ENCODE measurements at regions not wholly inside any gene's neighbourhood (a gene's known extent, or its start where the extent isn't known, plus 50 kb on each side); places are given as distances from the start of the nearest gene placed in this dataset.

GRCh38 chr17:33513769-33514168 lies 220.7 kb upstream of the ASIC2 start:
- no peak for DNase-seq
- no peaks in the 10 kb centered on the region for H3K9me3 ChIP-seq (replicated peaks in 1 of 3)
- TF ChIP-seq CTCF (IDR thresholded peaks at IDR 0.05), result no peak
- H3K4me1 ChIP-seq (replicated peaks in 1 of 2), result peaks cover 0 to 7% of the 10 kb centered on the region in 2 donors
- intact Hi-C loops (cut with DNase I), result no loop called here
- H3K36me3 ChIP-seq (replicated peaks in 1 of 2), result no peaks in the 10 kb centered on the region
- H3K27me3 ChIP-seq, result no peaks in the 10 kb centered on the region
- no peak overlapping the region for H3K4me3 ChIP-seq
- H3K27ac ChIP-seq, result no peak overlapping the region
- WGBS, 4 donors, result 45 to 89% (median 73%) methylated on average over 2 to 5 of the region's 5 CpGs

- Histone ChIP-seq H3K4me1 (replicated peaks in 1 of 2) (peaks cover 0 to 7% of the 10 kb centered on the region in 2 donors), H3K9me3 (replicated peaks in 1 of 3) (no peaks in the 10 kb centered on the region), H3K4me3 (no peak overlapping the region), H3K27me3 (no peaks in the 10 kb centered on the region), H3K36me3 (replicated peaks in 1 of 2) (no peaks in the 10 kb centered on the region), H3K27ac (no peak overlapping the region)
- intact Hi-C loops (cut with DNase I), result no loop called here
- TF ChIP-seq POLR2A (IDR thresholded peaks at IDR 0.05), result no peak
- no peak for TF ChIP-seq CTCF (IDR thresholded peaks at IDR 0.05)
- WGBS, 4 donors, result 59 to 68% (median 63%) methylated on average over 6 of the region's 6 CpGs
- no peak for DNase-seq
Observed at GRCh38 chr17:33514369-33514768, 221.3 kb upstream of the ASIC2 start.

GRCh38 chr17:33515974-33516373 lies 222.9 kb upstream of the ASIC2 start:
- intact Hi-C loops (cut with DNase I), result no loop called here
- H3K4me1 ChIP-seq (replicated peaks in 1 of 2), result no peaks in the 10 kb centered on the region
- H3K9me3 ChIP-seq (replicated peaks in 1 of 3), result no peaks in the 10 kb centered on the region
- peak overlapping the region in 1 of 5 donors; percentile 35 for H3K27ac ChIP-seq
- TF ChIP-seq POLR2A (IDR thresholded peaks at IDR 0.05) (no peak), CTCF (IDR thresholded peaks at IDR 0.05) (no peak)
- H3K36me3 ChIP-seq (replicated peaks in 1 of 2), result no peaks in the 10 kb centered on the region
- WGBS, 4 donors, result 50 to 64% (median 57%) methylated on average over 7 of the region's 7 CpGs
- peak in 2 of 7 donors; percentile 18 to 22 for DNase-seq
- no peaks in the 10 kb centered on the region for H3K27me3 ChIP-seq
- no peak overlapping the region for H3K4me3 ChIP-seq

- no peak for TF ChIP-seq CTCF (IDR thresholded peaks at IDR 0.05)
- no peak for TF ChIP-seq POLR2A (IDR thresholded peaks at IDR 0.05)
Observed at GRCh38 chr17:33516645-33517044, 223.6 kb upstream of the ASIC2 start.

More at GRCh38 chr17:33516645-33517044, 223.6 kb upstream of the ASIC2 start:
- H3K9me3 ChIP-seq (replicated peaks in 1 of 3), result no peaks in the 10 kb centered on the region
- DNase-seq, result peak in 1 of 7 donors; percentile 57
- no peaks in the 10 kb centered on the region for H3K27me3 ChIP-seq
- H3K27ac ChIP-seq, result peak overlapping the region in 1 of 5 donors; percentile 35
- no peaks in the 10 kb centered on the region for H3K4me1 ChIP-seq (replicated peaks in 1 of 2)
- no peaks in the 10 kb centered on the region for H3K36me3 ChIP-seq (replicated peaks in 1 of 2)
- H3K4me3 ChIP-seq, result no peak overlapping the region
- 68 to 88% (median 80%) methylated on average over 5 of the region's 5 CpGs for WGBS, 4 donors
- intact Hi-C loops (cut with DNase I), result no loop called here
